C4-2B (cell line): ENCODE measurements at regions not wholly inside any gene's neighbourhood (a gene's known extent, or its start where the extent isn't known, plus 50 kb on each side); places are given as distances from the start of the nearest gene placed in this dataset.

Source experiments
- H3K27ac ChIP-seq: fragments of 450-650 bp; 2 replicates; pipeline ENCODE4 v1.5.1; 2017
- ZFX ChIP-seq: fragments of 450-650 bp; IDR thresholded peaks from 2 replicates; pipeline ENCODE4 v1.6.1; 2017
- TF ChIP-seq, protein P1 (sequence below): fragments of 450-650 bp; conservative IDR thresholded peaks from 2 replicates; pipeline ENCODE4 v1.5.1; 2017; ENCODE audit warnings: mild to moderate bottlenecking

DNA sequence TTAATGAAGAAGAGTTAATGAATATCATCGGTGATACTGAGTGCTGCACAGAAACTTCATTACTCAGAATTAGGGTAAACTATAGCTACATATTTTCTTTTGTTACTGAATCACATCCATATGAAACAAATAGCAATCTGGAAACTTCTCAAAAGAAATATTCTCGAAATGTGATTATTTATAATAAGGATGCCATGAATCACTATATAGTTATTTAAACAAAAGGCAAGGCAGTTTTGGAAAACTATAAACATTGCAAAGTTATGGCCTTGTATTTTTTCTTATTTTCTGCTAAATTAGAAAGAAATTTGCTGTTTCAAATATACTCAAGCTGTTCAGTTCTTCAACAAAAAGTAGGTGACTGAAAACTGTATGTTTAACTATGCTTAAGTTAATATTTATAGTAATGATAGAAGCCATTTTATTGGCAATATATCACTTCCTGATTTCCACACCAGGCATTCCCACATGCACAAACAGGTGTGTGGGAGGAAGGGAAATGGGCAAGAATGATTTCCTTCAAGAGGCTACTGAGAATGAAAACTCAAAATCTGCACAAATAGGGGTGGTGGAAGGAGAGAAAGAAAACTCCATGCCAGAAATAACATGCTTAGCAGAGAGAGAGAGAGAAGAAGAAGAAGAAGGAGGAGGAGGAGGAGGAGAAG is 74.5 kb upstream of the FRY start:
- no peak overlapping the region for H3K27ac ChIP-seq
- TF ChIP-seq, protein P1, sequence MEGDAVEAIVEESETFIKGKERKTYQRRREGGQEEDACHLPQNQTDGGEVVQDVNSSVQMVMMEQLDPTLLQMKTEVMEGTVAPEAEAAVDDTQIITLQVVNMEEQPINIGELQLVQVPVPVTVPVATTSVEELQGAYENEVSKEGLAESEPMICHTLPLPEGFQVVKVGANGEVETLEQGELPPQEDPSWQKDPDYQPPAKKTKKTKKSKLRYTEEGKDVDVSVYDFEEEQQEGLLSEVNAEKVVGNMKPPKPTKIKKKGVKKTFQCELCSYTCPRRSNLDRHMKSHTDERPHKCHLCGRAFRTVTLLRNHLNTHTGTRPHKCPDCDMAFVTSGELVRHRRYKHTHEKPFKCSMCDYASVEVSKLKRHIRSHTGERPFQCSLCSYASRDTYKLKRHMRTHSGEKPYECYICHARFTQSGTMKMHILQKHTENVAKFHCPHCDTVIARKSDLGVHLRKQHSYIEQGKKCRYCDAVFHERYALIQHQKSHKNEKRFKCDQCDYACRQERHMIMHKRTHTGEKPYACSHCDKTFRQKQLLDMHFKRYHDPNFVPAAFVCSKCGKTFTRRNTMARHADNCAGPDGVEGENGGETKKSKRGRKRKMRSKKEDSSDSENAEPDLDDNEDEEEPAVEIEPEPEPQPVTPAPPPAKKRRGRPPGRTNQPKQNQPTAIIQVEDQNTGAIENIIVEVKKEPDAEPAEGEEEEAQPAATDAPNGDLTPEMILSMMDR, result no peak
- no peak for TF ChIP-seq ZFX

DNA sequence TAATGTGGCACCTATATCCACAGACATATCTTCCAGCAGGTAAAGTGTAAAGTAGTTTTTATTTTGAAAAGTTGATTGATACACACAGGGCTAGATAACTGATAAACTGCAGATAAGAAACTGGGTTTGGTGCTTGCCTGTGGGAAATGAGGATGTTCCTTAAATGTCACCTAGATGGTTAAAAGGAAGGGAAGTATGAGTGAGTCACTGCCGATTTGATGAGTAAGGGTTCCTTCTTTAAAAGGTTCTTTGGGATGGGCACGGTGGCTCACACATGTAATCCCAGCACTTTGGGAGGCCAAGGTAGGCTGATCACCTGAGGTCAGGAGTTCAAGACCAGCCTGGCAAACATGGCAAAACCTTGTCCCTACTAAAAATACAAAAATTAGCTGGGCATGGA is 73.8 kb upstream of the FRY start:
- TF ChIP-seq, protein P1, result no peak
- TF ChIP-seq ZFX, result no peak
- H3K27ac ChIP-seq, result no peak overlapping the region

DNA sequence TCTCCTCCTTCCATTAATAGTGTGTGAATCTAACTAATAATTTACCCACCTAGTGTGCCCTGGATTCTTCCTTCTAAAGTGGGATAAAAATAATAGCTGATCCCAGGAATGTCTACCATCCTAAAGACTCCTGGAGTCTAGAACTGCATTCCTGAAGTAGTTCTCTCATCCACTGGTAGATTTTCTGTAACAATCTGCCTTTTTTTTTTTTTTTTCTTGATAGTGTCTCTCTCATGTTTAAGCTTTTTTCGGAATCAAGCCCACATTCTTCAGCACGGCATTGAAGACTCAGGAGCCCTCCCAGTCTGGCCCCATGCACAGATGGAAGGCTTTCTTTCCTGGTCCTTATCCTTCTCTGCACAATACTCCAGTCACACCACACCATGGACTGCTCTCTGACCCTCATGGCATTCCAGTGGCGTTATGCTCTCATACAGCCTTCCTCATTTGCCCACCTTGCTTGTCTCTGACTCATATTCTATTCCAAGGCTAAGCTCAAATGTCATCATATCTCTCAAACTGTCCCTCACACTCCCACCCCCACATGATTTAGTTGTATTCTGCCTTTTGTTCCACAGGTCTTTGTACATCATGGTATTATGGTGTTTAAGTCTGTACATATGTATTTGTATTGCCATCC is 68.7 kb upstream of the FRY start:
- no peak overlapping the region for H3K27ac ChIP-seq
- TF ChIP-seq, protein P1, result no peak
- no peak for TF ChIP-seq ZFX

DNA sequence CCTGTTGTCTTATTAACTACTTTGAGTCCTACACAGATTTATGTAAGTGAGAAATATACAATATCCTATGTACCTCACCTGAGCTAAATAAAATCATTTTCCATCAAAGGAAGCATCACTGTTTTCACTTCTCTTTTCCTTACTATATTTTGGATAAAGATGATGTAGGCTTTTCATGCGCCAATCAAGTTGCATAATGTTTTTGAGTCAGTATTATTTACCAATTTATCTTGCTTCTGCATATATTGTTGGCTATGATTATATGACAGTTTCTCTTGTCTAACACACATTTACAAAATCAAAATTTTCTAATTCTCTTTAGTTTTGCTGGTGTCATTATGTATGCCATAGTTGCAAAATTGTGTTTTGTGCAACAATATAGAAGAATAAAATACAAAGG is 67.9 kb upstream of the FRY start:
- no peak overlapping the region for H3K27ac ChIP-seq
- TF ChIP-seq, protein P1, result no peak; the same call in 1 of the 2 replicates
- no peak for TF ChIP-seq ZFX

DNA sequence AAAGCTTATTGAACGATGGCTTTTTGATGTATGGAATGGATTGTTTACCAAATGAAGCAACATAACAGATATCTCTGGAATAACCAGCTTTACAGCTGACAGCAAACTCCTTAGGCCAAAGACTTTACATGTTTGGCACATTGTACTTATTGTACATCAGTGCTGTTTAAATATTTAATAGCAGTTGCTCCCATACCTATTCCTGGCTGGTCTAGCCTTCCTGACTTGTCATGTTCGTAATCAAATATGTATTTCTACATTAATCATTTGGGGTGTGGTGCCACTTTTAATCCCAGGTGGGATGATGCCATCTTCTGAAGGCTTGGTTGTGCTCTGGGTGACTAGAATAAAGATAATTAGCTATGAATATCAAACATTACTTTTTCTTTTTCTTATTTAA is 67.4 kb upstream of the FRY start:
- TF ChIP-seq ZFX, result no peak
- TF ChIP-seq, protein P1, result no peak
- H3K27ac ChIP-seq, result no peak overlapping the region

DNA sequence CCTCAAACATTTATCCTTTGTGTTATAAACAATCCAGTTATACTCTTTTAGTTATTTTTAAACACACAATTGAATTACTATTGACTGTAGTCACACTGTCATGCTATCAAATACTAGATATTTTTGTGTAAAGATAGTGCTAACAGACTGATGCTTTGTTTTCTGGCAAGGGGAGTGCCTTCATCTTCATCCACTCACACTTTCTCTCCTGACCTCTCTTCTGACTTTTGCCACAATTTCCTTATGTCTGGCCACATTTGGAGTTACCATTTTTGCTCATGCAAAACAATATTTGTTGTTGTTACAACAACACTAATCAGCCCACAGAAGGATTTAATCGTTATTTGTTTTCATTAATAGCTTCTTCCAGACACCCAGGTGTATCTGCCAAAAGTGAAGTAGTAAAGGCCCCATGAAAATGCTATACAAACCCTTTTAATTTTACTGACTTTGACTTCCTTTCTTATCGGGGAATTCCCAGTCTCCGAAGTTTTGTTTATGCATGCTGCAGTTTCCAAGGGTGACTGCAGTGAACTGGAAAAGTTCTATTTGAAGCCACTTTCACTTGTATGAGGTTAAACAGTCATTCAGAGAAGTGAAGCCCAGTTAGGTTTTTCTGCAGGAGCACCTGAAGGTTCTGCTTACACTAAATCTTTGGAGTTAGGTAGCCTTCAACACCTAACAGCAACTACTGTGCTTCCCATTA is 66.1 kb upstream of the FRY start:
- TF ChIP-seq, protein P1, result no peak
- no peak for TF ChIP-seq ZFX
- H3K27ac ChIP-seq, result no peak overlapping the region

DNA sequence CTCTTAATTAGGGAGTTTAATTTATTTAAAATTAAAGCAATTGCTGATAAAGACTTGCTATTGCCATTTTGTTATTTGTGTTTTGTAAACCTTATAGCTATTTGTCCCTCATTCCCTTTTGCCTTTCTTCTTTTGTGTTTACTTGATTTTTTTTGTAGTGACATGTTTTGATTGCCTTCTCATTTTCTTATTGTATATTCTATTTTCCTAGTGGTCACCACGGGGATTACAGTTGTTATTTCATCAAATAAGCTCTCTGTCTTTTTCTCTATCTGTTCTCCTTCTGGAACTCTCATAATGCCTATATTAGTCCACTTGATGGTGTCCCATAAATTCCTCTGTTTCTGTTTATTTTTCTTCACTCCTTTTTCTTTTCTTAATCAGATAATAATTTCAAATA is 64.4 kb upstream of the FRY start:
- TF ChIP-seq, protein P1, result peak; percentile 71
- TF ChIP-seq ZFX, result no peak
- H3K27ac ChIP-seq, result no peak overlapping the region
